ENCODE measurements at regions not wholly inside any gene's neighbourhood (a gene's known extent, or its start where the extent isn't known, plus 50 kb on each side); places are given as distances from the start of the nearest gene placed in this dataset.

DNA sequence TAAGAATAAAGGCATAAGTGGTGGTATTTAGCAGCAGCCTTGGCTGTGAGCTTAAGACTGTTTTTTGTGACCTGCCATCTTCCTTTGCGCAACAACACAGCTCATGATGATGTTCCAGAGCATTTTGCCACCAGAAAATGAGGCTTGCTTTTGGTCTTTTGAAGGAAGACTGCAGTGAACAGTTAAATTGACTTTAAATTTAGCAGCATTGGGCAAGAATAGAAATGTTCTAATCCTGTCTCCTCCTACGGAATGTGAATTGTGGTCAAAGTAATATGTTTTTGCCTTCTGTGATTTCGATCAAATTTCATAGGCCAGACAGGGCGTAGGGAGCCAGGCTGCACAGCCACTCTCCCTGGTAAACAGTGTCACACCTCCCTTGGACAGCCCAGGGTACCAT, 460.7 kb upstream of the RASGRP1 start:
- Histone ChIP-seq H3K4me1 (ENCODE audit: control insufficient read depth, extremely low read depth, insufficient read depth, low read length) (no peaks in the 10 kb centered on the region), H3K27me3 (ENCODE audit: control insufficient read depth in 2 of 2, insufficient read depth in 2 of 2, low read length in 2 of 2) (no peaks in the 10 kb centered on the region), H3K4me3 (replicated peaks in 1 of 3; ENCODE audit: insufficient read depth in 1 of 3, low read depth in 1 of 3, low read length in 3 of 3) (no peak overlapping the region), H3K27ac (ENCODE audit: insufficient read depth, low read depth, low read length) (no peak overlapping the region), H3K79me2 (ENCODE audit: control insufficient read depth, insufficient read depth, low read length) (no peaks in the 10 kb centered on the region), H4K20me1 (replicated peaks; ENCODE audit: control insufficient read depth, extremely low read depth, insufficient read depth, low read length) (no peaks in the 10 kb centered on the region), H3K9ac (replicated peaks; ENCODE audit: extremely low read depth, insufficient read depth, low read length) (no peak overlapping the region), H3K9me3 (replicated peaks; ENCODE audit: control insufficient read depth, insufficient read depth, low read length) (no peaks in the 10 kb centered on the region), H2AFZ (ENCODE audit: low read depth, low read length) (no peak overlapping the region), H3K4me2 (ENCODE audit: insufficient read depth, low read length) (no peak overlapping the region), H3K36me3 (ENCODE audit: control insufficient read depth in 2 of 2, extremely low read depth in 1 of 2, insufficient read depth in 2 of 2, low read length in 2 of 2) (no peaks in the 10 kb centered on the region), H3K9me1 (replicated peaks; ENCODE audit: control insufficient read depth, extremely low read depth, insufficient read depth, low read length) (no peaks in the 10 kb centered on the region)
- intact Hi-C loops (cut with micrococcal nuclease), result no loop called here
- dilution Hi-C loops (cut with MboI; ENCODE audit: extremely low pct_ligation_motif_present, low sequenced_read_pairs), result no loop called here
- no TSS peak for BruUV-seq (replicated peaks)
- ChIA-PET CTCF (interaction anchor here (1.0 kb wide), 1 partner anchor 19 kb away, joined by 3 read pairs; no protein-coding TSS in a partner anchor), POLR2A (no interaction called here)
- DNase-seq (ENCODE audit: low read depth, low spot score) (no peak), FAIRE-seq (no peak)
- TF ChIP-seq POLR2AphosphoS5 (IDR thresholded peaks at IDR 0.05; ENCODE audit: insufficient read depth, low read depth, low read length) (no peak), POLR2A (IDR thresholded peaks at IDR 0.05; ENCODE audit: low read depth, low read length) (no peak), EZH2 (IDR thresholded peaks at IDR 0.05; ENCODE audit: borderline replicate concordance, low read depth, low read length, severe bottlenecking) (no peak), MYC (IDR thresholded peaks at IDR 0.05; ENCODE audit: low read depth, low read length) (no peak), FOS (IDR thresholded peaks at IDR 0.05; ENCODE audit: borderline replicate concordance, insufficient read depth, low read length) (no peak), GATA2 (IDR thresholded peaks at IDR 0.05; ENCODE audit: insufficient read depth, insufficient read length, low read depth, low read length) (no peak), JUN (IDR thresholded peaks at IDR 0.05; ENCODE audit: borderline replicate concordance, insufficient read depth, insufficient read length, low read depth) (no peak)
- TF ChIP-seq, protein P1, sequence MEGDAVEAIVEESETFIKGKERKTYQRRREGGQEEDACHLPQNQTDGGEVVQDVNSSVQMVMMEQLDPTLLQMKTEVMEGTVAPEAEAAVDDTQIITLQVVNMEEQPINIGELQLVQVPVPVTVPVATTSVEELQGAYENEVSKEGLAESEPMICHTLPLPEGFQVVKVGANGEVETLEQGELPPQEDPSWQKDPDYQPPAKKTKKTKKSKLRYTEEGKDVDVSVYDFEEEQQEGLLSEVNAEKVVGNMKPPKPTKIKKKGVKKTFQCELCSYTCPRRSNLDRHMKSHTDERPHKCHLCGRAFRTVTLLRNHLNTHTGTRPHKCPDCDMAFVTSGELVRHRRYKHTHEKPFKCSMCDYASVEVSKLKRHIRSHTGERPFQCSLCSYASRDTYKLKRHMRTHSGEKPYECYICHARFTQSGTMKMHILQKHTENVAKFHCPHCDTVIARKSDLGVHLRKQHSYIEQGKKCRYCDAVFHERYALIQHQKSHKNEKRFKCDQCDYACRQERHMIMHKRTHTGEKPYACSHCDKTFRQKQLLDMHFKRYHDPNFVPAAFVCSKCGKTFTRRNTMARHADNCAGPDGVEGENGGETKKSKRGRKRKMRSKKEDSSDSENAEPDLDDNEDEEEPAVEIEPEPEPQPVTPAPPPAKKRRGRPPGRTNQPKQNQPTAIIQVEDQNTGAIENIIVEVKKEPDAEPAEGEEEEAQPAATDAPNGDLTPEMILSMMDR (IDR thresholded peaks at IDR 0.05; ENCODE audit: extremely low read depth in 1 of 2, insufficient read depth in 1 of 2, low read depth in 1 of 2, low read length in 2 of 2), result no peak
- TF ChIP-seq, protein P2, sequence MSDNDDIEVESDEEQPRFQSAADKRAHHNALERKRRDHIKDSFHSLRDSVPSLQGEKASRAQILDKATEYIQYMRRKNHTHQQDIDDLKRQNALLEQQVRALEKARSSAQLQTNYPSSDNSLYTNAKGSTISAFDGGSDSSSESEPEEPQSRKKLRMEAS (IDR thresholded peaks at IDR 0.05; ENCODE audit: insufficient read depth, insufficient read length), result no peak

Data from endothelial cell of umbilical vein (primary cell).